ENCODE measurements at regions not wholly inside any gene's neighbourhood (a gene's known extent, or its start where the extent isn't known, plus 50 kb on each side); places are given as distances from the start of the nearest gene placed in this dataset.

- Histone ChIP-seq H3K9me2 (replicated peaks; ENCODE audit: control insufficient read depth, low read length) (no peaks in the 10 kb centered on the region), H3K36me3 (ENCODE audit: control insufficient read depth, low read length) (no peaks in the 10 kb centered on the region), H4K20me1 (ENCODE audit: control insufficient read depth, insufficient read depth, low read depth, low read length) (no peaks in the 10 kb centered on the region), H3K4me2 (ENCODE audit: low read length) (no peak overlapping the region), H3K4me3 (ENCODE audit: low read length) (no peak overlapping the region), H3K9me3 (ENCODE audit: control insufficient read depth, insufficient read depth, low read length) (peaks cover 3% of the 10 kb centered on the region; the same call in 1 of the 2 replicates), H3F3A (ENCODE audit: control insufficient read depth, insufficient read depth) (no peaks in the 10 kb centered on the region), H3K27me3 (ENCODE audit: control insufficient read depth, low read length) (no peaks in the 10 kb centered on the region), H3K4me1 (ENCODE audit: control insufficient read depth, low read length) (no peaks in the 10 kb centered on the region), H3K79me2 (ENCODE audit: control insufficient read depth, low read length) (no peaks in the 10 kb centered on the region), H3K27ac (ENCODE audit: low read depth, low read length) (no peak overlapping the region)
- TF ChIP-seq EZH2phosphoT487 (IDR thresholded peaks at IDR 0.05; ENCODE audit: borderline replicate concordance, low read length) (no peak), CTCF (IDR thresholded peaks at IDR 0.05; ENCODE audit: low read depth, low read length, poor library complexity, severe bottlenecking) (no peak)
Measured at GRCh38 chr1:82279241-82279640, 478.5 kb downstream of the ADGRL2 start.

- Histone ChIP-seq H3K9me3 (ENCODE audit: control insufficient read depth, insufficient read depth, low read length) (no peaks in the 10 kb centered on the region; the same call in 1 of the 2 replicates), H3K4me1 (ENCODE audit: control insufficient read depth, low read length) (no peaks in the 10 kb centered on the region), H4K20me1 (ENCODE audit: control insufficient read depth, insufficient read depth, low read depth, low read length) (no peaks in the 10 kb centered on the region), H3K27ac (ENCODE audit: low read depth, low read length) (no peak overlapping the region), H3F3A (ENCODE audit: control insufficient read depth, insufficient read depth) (no peaks in the 10 kb centered on the region), H3K27me3 (ENCODE audit: control insufficient read depth, low read length) (no peaks in the 10 kb centered on the region), H3K36me3 (ENCODE audit: control insufficient read depth, low read length) (no peaks in the 10 kb centered on the region), H3K4me3 (ENCODE audit: low read length) (no peak overlapping the region), H3K79me2 (ENCODE audit: control insufficient read depth, low read length) (no peaks in the 10 kb centered on the region), H3K4me2 (ENCODE audit: low read length) (no peak overlapping the region), H3K9me2 (replicated peaks; ENCODE audit: control insufficient read depth, low read length) (no peaks in the 10 kb centered on the region)
- TF ChIP-seq EZH2phosphoT487 (IDR thresholded peaks at IDR 0.05; ENCODE audit: borderline replicate concordance, low read length): no peak
- TF ChIP-seq CTCF (IDR thresholded peaks at IDR 0.05; ENCODE audit: low read depth, low read length, poor library complexity, severe bottlenecking): no peak
Measured at GRCh38 chr1:82273816-82274215, 473.1 kb downstream of the ADGRL2 start.

GRCh38 chr1:82269431-82269830 lies 468.7 kb downstream of the ADGRL2 start:
- no peak for TF ChIP-seq EZH2phosphoT487 (IDR thresholded peaks at IDR 0.05; ENCODE audit: borderline replicate concordance, low read length)
- no peak for TF ChIP-seq CTCF (IDR thresholded peaks at IDR 0.05; ENCODE audit: low read depth, low read length, poor library complexity, severe bottlenecking)

More at GRCh38 chr1:82269431-82269830, 468.7 kb downstream of the ADGRL2 start:
- Histone ChIP-seq H3K27ac (ENCODE audit: low read depth, low read length) (no peak overlapping the region), H3K9me2 (replicated peaks; ENCODE audit: control insufficient read depth, low read length) (no peaks in the 10 kb centered on the region), H3K9me3 (ENCODE audit: control insufficient read depth, insufficient read depth, low read length) (no peaks in the 10 kb centered on the region; the same call in 1 of the 2 replicates), H3K4me1 (ENCODE audit: control insufficient read depth, low read length) (no peaks in the 10 kb centered on the region), H3K36me3 (ENCODE audit: control insufficient read depth, low read length) (no peaks in the 10 kb centered on the region), H3K4me3 (ENCODE audit: low read length) (no peak overlapping the region), H3K27me3 (ENCODE audit: control insufficient read depth, low read length) (no peaks in the 10 kb centered on the region), H3K79me2 (ENCODE audit: control insufficient read depth, low read length) (no peaks in the 10 kb centered on the region), H3K4me2 (ENCODE audit: low read length) (no peak overlapping the region), H4K20me1 (ENCODE audit: control insufficient read depth, insufficient read depth, low read depth, low read length) (no peaks in the 10 kb centered on the region), H3F3A (ENCODE audit: control insufficient read depth, insufficient read depth) (no peaks in the 10 kb centered on the region)
